CD4-positive, alpha-beta T cell (primary cell): ENCODE measurements at regions not wholly inside any gene's neighbourhood (a gene's known extent, or its start where the extent isn't known, plus 50 kb on each side); places are given as distances from the start of the nearest gene placed in this dataset.

ENCODE experiments used
- ATAC-seq: fragments of 200-7000 bp; cut with Tn5 transposase; one replicate; pipeline ENCODE4 v1.10.0; 2022; ENCODE audit warnings: mild to moderate bottlenecking; ENCODE audit not compliant: poor library complexity
- CTCF ChIA-PET: fragments of 350-600 bp; sonication (Branson Sonifier 250); formaldehyde crosslinking; loops from one replicate; lab custom pipeline; 2021; ENCODE audit warnings: antibody characterized with exemption, inconsistent platforms; lab: Charles Lee
- POLR2A ChIA-PET: fragments of 350-600 bp; sonication (Branson Sonifier 250); formaldehyde crosslinking; loops from one replicate; lab custom pipeline; 2021; ENCODE audit warnings: antibody characterized with exemption, inconsistent platforms; lab: Charles Lee
- DNase-seq, 14 experiments: peaks; one replicate each; pipeline ENCODE4 v3.0.0-alpha.2; 2013 to 2020; ENCODE audit warnings: mixed read lengths in 2 of 14
- H3K27ac ChIP-seq, 2 donors: one replicate each; pipeline versions ENCODE4 v1.5.1 to v1.7.0; 2013; ENCODE audit warnings: low read length in 2 of 2, low read depth in 1 of 2, mild to moderate bottlenecking in 1 of 2
- H3K27me3 ChIP-seq, 2 experiments: 1 replicate in 1 of 2; 2 replicates in 1 of 2; pipeline versions ENCODE4 v1.6.1 to v1.7.0; 2013; ENCODE audit warnings: low read length in 2 of 2, control low read depth in 1 of 2, mild to moderate bottlenecking in 1 of 2, moderate library complexity in 1 of 2; ENCODE audit not compliant: insufficient read depth in 2 of 2, control insufficient read depth in 1 of 2
- H3K36me3 ChIP-seq: one replicate; pipeline ENCODE4 v1.6.1; 2013; ENCODE audit warnings: low read length, control low read depth; ENCODE audit not compliant: insufficient read depth
- H3K4me1 ChIP-seq: one replicate; pipeline ENCODE4 v1.6.1; 2013; ENCODE audit warnings: low read length, control low read depth; ENCODE audit not compliant: insufficient read depth
- H3K4me3 ChIP-seq: one replicate; pipeline ENCODE4 v1.5.1; 2013; ENCODE audit warnings: mild to moderate bottlenecking, low read length, moderate library complexity
- H3K9me3 ChIP-seq, 2 experiments: 1 replicate in 1 of 2; 2 replicates in 1 of 2; pipeline versions ENCODE4 v1.6.1 to v1.7.0; 2013; ENCODE audit warnings: low read length in 2 of 2, mild to moderate bottlenecking in 2 of 2, control low read depth in 1 of 2, moderate library complexity in 1 of 2; ENCODE audit not compliant: control insufficient read depth in 1 of 2, insufficient read depth in 1 of 2
- H3K27ac Mint-ChIP-seq: one replicate; pipeline ENCODE4 v1.8.0; 2020; ENCODE audit warnings: mixed read lengths
- H3K27me3 Mint-ChIP-seq: one replicate; pipeline ENCODE4 v1.8.0; 2021; ENCODE audit warnings: mixed read lengths
- H3K36me3 Mint-ChIP-seq: one replicate; pipeline ENCODE4 v1.8.0; 2021; ENCODE audit warnings: low read depth, mixed read lengths
- H3K4me1 Mint-ChIP-seq: one replicate; pipeline ENCODE4 v1.8.0; 2021; ENCODE audit warnings: low read depth, mixed read lengths
- H3K4me3 Mint-ChIP-seq: one replicate; pipeline ENCODE4 v1.8.0; 2020; ENCODE audit warnings: mild to moderate bottlenecking, mixed read lengths
- H3K9me3 Mint-ChIP-seq: one replicate; pipeline ENCODE4 v1.8.0; 2020; ENCODE audit warnings: mixed read lengths
- CTCF ChIP-seq: fragments of 200-600 bp; IDR thresholded peaks from one replicate; pipeline ENCODE4 v1.8.0; 2022; ENCODE audit warnings: antibody characterized with exemption, mild to moderate bottlenecking
- intact Hi-C, 2 experiments: fragments of 100-400 bp; cut with DNase I in 1 of 2; cut with micrococcal nuclease in 1 of 2; formaldehyde crosslinking; loops; one replicate each; pipeline versions ENCODE4 v1.15.1 to v1.9.0; 2023 to 2025; cut with DNase I, micrococcal nuclease

- no peaks in the 10 kb centered on the region for H3K9me3 Mint-ChIP-seq
- H3K4me3 Mint-ChIP-seq = no peak overlapping the region
- CTCF ChIA-PET = no interaction called here
- Histone ChIP-seq H3K27me3 (no peaks in the 10 kb centered on the region), H3K36me3 (no peaks in the 10 kb centered on the region), H3K4me3 (no peak overlapping the region), H3K27ac (no peak overlapping the region), H3K9me3 (peaks cover 0 to 4% of the 10 kb centered on the region in 2 experiments), H3K4me1 (no peaks in the 10 kb centered on the region)
- POLR2A ChIA-PET = no interaction called here
- DNase-seq (no peak), ATAC-seq (no peak)
- no peak overlapping the region for H3K27ac Mint-ChIP-seq
- H3K4me1 Mint-ChIP-seq = no peaks in the 10 kb centered on the region
- H3K27me3 Mint-ChIP-seq = no peaks in the 10 kb centered on the region
- intact Hi-C loops = no loop called here
- no peaks in the 10 kb centered on the region for H3K36me3 Mint-ChIP-seq
- no peak for TF ChIP-seq CTCF
Observed at GRCh38 chr18:69109686-69110085, 291.0 kb upstream of the DOK6 start.

GRCh38 chr18:69120833-69121232 lies 279.9 kb upstream of the DOK6 start:
- intact Hi-C loops = no loop called here
- CTCF ChIA-PET = no interaction called here
- Histone ChIP-seq H3K27ac (no peak overlapping the region), H3K9me3 (no peaks in the 10 kb centered on the region), H3K4me1 (no peaks in the 10 kb centered on the region), H3K4me3 (no peak overlapping the region), H3K27me3 (no peaks in the 10 kb centered on the region), H3K36me3 (no peaks in the 10 kb centered on the region)
- H3K9me3 Mint-ChIP-seq = no peaks in the 10 kb centered on the region
- no peak for TF ChIP-seq CTCF
- H3K4me3 Mint-ChIP-seq = no peak overlapping the region
- no peaks in the 10 kb centered on the region for H3K4me1 Mint-ChIP-seq
- H3K27me3 Mint-ChIP-seq = no peaks in the 10 kb centered on the region
- DNase-seq (no peak), ATAC-seq (no peak)
- no peaks in the 10 kb centered on the region for H3K36me3 Mint-ChIP-seq
- no peak overlapping the region for H3K27ac Mint-ChIP-seq
- POLR2A ChIA-PET = no interaction called here

GRCh38 chr18:69123421-69123820 lies 277.3 kb upstream of the DOK6 start:
- H3K4me3 Mint-ChIP-seq = no peak overlapping the region

More at GRCh38 chr18:69123421-69123820, 277.3 kb upstream of the DOK6 start:
- H3K36me3 ChIP-seq = no peaks in the 10 kb centered on the region
- no peaks in the 10 kb centered on the region for H3K9me3 ChIP-seq
- no peak for TF ChIP-seq CTCF
- CTCF ChIA-PET = no interaction called here
- no peaks in the 10 kb centered on the region for H3K27me3 Mint-ChIP-seq
- POLR2A ChIA-PET = no interaction called here
- intact Hi-C loops = no loop called here
- H3K4me3 ChIP-seq = no peak overlapping the region
- H3K9me3 Mint-ChIP-seq = no peaks in the 10 kb centered on the region
- H3K27ac Mint-ChIP-seq = no peak overlapping the region
- H3K4me1 Mint-ChIP-seq = no peaks in the 10 kb centered on the region
- no peaks in the 10 kb centered on the region for H3K4me1 ChIP-seq
- ATAC-seq (no peak), DNase-seq (no peak)
- no peaks in the 10 kb centered on the region for H3K27me3 ChIP-seq
- H3K27ac ChIP-seq = no peak overlapping the region
- no peaks in the 10 kb centered on the region for H3K36me3 Mint-ChIP-seq
